HUES64 (cell line): ENCODE measurements at regions not wholly inside any gene's neighbourhood (a gene's known extent, or its start where the extent isn't known, plus 50 kb on each side); places are given as distances from the start of the nearest gene placed in this dataset.

Experiments used
- H3K27ac ChIP-seq: 2 replicates; pipeline ENCODE4 v1.7.0; 2013; ENCODE audit warnings: low read depth, low read length, inconsistent platforms
- H3K27me3 ChIP-seq: 2 replicates; pipeline ENCODE4 v1.6.1; 2013; ENCODE audit warnings: mild to moderate bottlenecking, low read length; ENCODE audit not compliant: insufficient read depth
- H3K36me3 ChIP-seq: 2 replicates; pipeline ENCODE4 v1.6.1; 2013; ENCODE audit warnings: mild to moderate bottlenecking, low read length; ENCODE audit not compliant: insufficient read depth
- H3K4me1 ChIP-seq: 2 replicates; pipeline ENCODE4 v1.6.1; 2013; ENCODE audit warnings: mild to moderate bottlenecking, low read length, moderate library complexity; ENCODE audit not compliant: insufficient read depth
- H3K4me3 ChIP-seq: 2 replicates; pipeline ENCODE4 v1.5.1; 2013; ENCODE audit warnings: mild to moderate bottlenecking, low read length, moderate library complexity
- H3K9ac ChIP-seq: 2 replicates; pipeline ENCODE4 v1.6.1; 2013; ENCODE audit warnings: mild to moderate bottlenecking, low read depth, low read length
- H3K9me3 ChIP-seq: 2 replicates; pipeline ENCODE4 v1.6.1; 2013; ENCODE audit warnings: low read depth, low read length; ENCODE audit not compliant: insufficient read depth
- WGBS: fragments of 150-250, 120-280 bp; methylation state at CpG from one replicate; pipeline ENCODE4 v1.1.7; 2013; ENCODE audit warnings: missing lambda C conversion rate; 5-methylcytosine and 5-hydroxymethylcytosine counted together

DNA sequence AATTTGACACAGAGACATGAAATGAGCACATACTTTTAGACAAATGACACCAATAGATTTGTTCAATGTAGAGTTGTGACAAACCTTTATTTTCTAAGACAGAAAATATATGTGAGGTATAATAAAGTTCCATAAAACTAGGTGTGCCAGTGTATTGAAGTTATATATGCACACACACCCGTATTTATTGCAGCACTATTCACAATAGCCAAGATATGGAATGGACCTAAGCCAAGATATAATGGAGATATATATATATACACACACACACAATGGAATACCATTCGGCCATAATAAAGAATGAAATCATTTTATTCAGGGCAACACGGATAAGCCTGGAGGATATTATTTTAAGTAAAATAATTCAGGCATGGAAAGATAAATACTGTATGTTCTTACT is 1013.5 kb downstream of the KCNT2 start:
- 94% methylated on average over 1 of the region's 3 CpGs for WGBS
- no peak overlapping the region for H3K4me3 ChIP-seq
- H3K27ac ChIP-seq = no peak overlapping the region
- no peak overlapping the region for H3K9ac ChIP-seq
- H3K9me3 ChIP-seq = no peaks in the 10 kb centered on the region
- no peaks in the 10 kb centered on the region for H3K27me3 ChIP-seq
- no peaks in the 10 kb centered on the region for H3K4me1 ChIP-seq
- no peaks in the 10 kb centered on the region for H3K36me3 ChIP-seq

DNA sequence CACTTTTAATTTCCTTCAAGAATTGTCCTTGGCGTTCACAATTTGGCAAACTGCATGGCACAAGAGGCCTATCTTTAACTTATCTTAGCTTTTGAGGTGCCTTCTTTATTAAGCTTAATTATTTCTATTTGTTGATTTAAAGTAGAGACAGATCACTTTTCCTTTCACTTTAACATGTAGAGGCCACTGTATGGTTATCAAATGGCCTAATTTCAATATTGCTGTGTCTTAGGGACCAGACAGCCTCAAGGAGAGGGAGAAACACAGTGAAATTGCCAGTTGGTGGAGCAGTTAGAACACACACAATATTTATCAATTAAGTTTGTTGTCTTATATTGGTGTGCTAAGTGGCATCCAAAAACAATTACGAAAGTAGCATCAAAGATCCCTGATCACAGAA is 1013.9 kb downstream of the KCNT2 start:
- no peaks in the 10 kb centered on the region for H3K27me3 ChIP-seq
- H3K36me3 ChIP-seq = no peaks in the 10 kb centered on the region
- no peak overlapping the region for H3K4me3 ChIP-seq
- H3K4me1 ChIP-seq = no peaks in the 10 kb centered on the region
- H3K9ac ChIP-seq = no peak overlapping the region
- no peak overlapping the region for H3K27ac ChIP-seq
- no peaks in the 10 kb centered on the region for H3K9me3 ChIP-seq
- 96% methylated on average over 1 of the region's 2 CpGs for WGBS

DNA sequence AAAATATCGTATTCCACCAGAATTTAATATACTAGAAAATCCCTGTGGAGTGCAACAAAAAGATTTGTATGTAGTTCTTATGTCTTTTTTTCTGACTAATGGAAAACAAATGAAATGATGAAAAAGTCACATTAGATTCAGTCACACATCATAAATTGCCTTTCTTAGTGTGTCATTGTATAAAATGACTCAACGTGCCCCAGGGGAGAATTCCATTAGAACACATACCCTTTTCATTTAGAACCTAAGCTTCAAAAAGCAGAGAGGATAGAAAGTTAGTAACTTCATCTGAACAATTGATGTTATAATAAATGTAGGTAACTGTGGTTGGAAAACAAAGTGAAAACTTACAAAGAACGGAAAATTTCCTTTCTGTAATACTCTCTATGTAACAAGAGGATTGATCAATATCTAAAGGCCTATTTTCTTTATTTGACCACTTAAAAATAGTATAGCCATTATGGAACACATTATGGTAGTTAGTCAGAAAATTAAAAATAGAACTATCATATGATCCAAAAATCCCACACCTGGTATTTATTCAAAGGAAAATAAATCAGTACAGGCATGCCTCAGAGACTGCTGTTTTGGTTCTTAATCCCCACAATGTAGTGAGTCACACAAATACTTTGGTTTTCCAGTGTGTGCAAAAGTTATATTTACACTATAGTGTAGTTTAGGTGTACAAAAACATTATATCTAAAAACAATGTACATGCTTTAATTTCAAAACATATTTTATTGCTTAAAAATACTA is 1016.1 kb downstream of the KCNT2 start:
- no peaks in the 10 kb centered on the region for H3K27me3 ChIP-seq
- H3K9me3 ChIP-seq = no peaks in the 10 kb centered on the region
- H3K4me3 ChIP-seq = no peak overlapping the region
- H3K9ac ChIP-seq = no peak overlapping the region
- H3K27ac ChIP-seq = no peak overlapping the region
- H3K36me3 ChIP-seq = no peaks in the 10 kb centered on the region
- 40% methylated on average over 1 of the region's 3 CpGs for WGBS
- no peaks in the 10 kb centered on the region for H3K4me1 ChIP-seq

DNA sequence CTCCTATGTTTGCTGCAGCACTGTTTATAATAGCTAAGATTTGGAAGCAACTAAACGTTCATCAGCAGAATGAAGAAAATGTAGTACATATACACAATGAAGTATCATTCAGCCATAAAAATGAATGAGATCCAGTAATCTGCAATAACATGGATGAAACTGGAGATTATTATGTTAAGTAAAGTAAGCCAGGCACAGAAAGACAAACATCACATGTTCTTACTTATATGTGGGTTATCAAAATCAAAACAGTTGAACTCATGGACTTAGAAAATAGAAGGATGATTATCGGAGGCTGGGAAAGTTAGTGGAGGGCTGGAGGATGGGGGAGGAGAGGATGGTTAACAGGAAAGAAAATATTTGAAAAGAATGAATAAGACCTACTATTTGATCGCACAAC is 1017.6 kb downstream of the KCNT2 start:
- Histone ChIP-seq H3K27me3 (no peaks in the 10 kb centered on the region), H3K4me1 (no peaks in the 10 kb centered on the region), H3K4me3 (no peak overlapping the region), H3K27ac (no peak overlapping the region), H3K9me3 (no peaks in the 10 kb centered on the region), H3K9ac (no peak overlapping the region), H3K36me3 (no peaks in the 10 kb centered on the region)
- 100% methylated on average over 3 of the region's 3 CpGs for WGBS

DNA sequence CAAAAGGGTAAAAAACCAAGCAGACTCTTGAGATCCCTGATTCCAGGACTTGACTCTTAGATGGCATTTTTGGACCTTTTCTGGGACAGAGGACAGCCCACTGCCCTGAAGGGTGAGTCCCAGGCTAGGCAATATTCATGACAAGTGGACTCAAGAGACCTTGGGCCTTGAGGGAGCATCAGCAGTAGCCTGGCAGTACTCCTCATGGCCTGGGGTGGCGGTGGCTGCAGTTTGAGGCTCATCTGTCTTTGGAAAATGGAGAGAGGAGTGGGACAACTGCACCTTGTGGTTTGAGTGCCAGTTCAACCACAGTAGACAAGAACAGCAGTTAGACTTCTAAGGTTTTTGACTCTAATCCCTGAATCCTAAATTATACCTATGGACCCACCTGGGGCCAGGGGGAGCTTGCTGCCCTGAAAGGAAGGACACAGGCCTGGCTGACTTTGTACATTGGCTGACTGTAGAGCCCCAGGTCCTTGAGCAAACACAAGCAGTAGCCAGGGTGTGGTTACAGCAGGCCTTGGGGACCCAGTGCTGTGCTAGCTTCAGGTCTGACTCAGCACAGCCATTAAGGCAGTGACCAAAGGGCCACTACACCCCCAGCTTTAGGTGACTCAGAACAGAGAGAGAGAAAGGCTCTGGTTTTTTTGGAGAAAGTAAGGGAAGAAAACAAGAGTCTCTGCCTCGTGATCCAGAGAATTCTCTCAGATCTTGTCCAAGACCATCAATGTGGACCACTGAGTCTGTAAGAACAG is 1023.2 kb downstream of the KCNT2 start:
- H3K9ac ChIP-seq = no peak overlapping the region
- H3K4me1 ChIP-seq = no peaks in the 10 kb centered on the region
- H3K9me3 ChIP-seq = no peaks in the 10 kb centered on the region
- no peak overlapping the region for H3K27ac ChIP-seq
- H3K27me3 ChIP-seq = no peaks in the 10 kb centered on the region
- WGBS = 94% methylated on average over 2 of the region's 2 CpGs
- H3K36me3 ChIP-seq = no peaks in the 10 kb centered on the region
- no peak overlapping the region for H3K4me3 ChIP-seq

DNA sequence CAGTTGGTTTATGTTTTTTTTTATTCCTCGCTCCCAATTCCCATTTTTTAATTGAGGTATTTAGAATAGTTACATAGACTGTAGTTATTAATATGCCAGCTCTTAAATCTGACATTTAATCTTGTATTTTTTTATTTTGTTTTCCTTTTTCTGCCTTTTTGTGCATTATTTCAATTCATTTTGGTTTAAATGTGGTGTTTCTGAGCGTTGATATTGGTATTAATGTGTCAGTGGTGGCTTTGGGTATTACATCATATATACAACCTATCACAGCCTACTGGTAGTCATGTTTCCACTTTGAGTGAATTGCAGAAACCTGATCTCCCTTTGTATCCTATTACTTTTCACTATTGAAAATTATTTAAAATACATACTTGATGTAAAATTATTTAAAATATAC is 1027.3 kb downstream of the KCNT2 start:
- H3K4me3 ChIP-seq = no peak overlapping the region
- H3K9me3 ChIP-seq = no peaks in the 10 kb centered on the region
- no CpG with 5 or more reads among the region's 2 CpGs for WGBS
- no peaks in the 10 kb centered on the region for H3K27me3 ChIP-seq
- H3K36me3 ChIP-seq = no peaks in the 10 kb centered on the region
- H3K9ac ChIP-seq = no peak overlapping the region
- no peaks in the 10 kb centered on the region for H3K4me1 ChIP-seq
- H3K27ac ChIP-seq = no peak overlapping the region

DNA sequence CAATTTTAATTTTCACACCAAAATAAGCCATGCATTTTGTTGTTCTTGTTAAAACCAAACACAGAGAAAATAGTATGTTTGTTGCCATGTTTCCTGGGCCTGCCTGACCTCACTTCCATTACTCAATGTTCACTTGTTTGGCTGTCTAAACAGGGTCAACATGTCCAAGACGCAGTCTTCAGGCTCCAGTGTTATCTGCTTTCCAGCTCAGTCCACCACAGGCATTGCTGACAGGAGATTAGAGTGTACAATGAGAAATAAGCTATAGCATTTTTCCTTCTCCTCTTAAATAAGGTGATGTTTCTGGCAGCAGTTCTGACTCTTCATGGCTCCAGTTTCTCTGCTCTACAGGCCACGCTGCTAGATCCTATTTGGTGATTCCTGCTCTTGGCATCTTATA is 1030.5 kb downstream of the KCNT2 start:
- Histone ChIP-seq H3K4me3 (no peak overlapping the region), H3K9me3 (no peaks in the 10 kb centered on the region), H3K9ac (no peak overlapping the region), H3K27me3 (no peaks in the 10 kb centered on the region), H3K4me1 (no peaks in the 10 kb centered on the region), H3K27ac (no peak overlapping the region), H3K36me3 (no peaks in the 10 kb centered on the region)
- 96% methylated on average over 2 of the region's 2 CpGs for WGBS

DNA sequence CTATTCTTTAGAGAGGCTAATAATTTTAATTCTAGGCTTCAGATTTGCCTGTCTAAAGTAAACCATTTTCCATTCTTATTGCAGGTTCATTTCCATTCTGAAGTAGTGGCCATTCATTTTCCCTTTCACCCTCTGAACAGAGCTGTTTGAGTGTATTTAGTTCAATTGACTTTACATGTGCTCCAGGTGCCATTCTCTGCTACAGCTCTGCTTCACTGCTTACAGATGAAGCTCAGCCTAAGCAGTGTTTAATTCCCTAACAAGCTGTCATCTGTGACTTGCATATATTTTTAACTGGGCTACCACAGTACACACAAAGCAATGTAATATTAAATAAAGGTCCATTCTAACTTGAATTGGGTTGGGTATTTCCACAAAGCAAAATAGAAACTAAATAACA is 1031.6 kb downstream of the KCNT2 start:
- Histone ChIP-seq H3K27ac (no peak overlapping the region), H3K9ac (no peak overlapping the region), H3K4me3 (no peak overlapping the region), H3K36me3 (no peaks in the 10 kb centered on the region), H3K9me3 (no peaks in the 10 kb centered on the region), H3K27me3 (no peaks in the 10 kb centered on the region), H3K4me1 (no peaks in the 10 kb centered on the region)

DNA sequence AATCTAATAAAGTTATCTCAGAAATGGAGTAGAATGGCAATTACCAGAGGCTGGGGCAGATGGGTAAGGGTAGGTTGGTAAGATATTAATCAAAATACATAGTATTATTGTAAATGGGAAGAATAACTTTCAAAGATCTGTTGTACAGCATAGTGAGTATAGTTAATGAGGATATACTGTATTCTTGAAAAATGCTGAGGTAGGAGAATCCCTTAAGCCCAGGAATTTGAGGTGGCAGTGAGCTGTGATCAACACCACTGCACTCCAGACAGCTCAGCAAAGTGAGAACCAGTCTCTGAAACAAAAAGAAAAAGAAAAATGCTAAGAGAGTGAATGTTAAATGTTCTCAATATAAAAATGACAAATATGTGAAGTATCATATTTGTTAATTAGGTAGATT is 1033.7 kb downstream of the KCNT2 start:
- Histone ChIP-seq H3K4me1 (no peaks in the 10 kb centered on the region), H3K36me3 (no peaks in the 10 kb centered on the region), H3K9me3 (no peaks in the 10 kb centered on the region), H3K9ac (no peak overlapping the region), H3K27ac (no peak overlapping the region), H3K4me3 (no peak overlapping the region), H3K27me3 (no peaks in the 10 kb centered on the region)

DNA sequence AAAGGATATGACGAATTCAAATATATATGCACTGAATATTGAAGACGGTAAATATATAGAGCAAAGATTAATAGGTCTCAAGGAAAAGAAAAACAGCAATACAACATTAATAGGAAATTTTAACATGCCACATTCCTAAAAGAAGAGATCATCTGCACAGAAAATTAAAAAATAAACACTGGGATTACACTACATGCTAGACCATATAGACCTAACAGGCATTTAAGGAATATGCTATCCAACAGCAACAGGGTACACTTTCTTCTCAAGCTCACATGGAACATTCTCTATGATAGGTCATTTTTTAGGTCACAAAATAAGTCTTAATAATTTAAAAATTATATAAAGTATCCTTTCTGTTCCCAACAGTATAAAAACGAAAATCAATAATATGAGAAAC is 1038.3 kb downstream of the KCNT2 start:
- Histone ChIP-seq H3K9me3 (no peaks in the 10 kb centered on the region), H3K27ac (no peak overlapping the region), H3K4me3 (no peak overlapping the region), H3K36me3 (no peaks in the 10 kb centered on the region), H3K4me1 (no peaks in the 10 kb centered on the region), H3K9ac (no peak overlapping the region), H3K27me3 (no peaks in the 10 kb centered on the region)
- WGBS = no CpG with 5 or more reads among the region's 3 CpGs

DNA sequence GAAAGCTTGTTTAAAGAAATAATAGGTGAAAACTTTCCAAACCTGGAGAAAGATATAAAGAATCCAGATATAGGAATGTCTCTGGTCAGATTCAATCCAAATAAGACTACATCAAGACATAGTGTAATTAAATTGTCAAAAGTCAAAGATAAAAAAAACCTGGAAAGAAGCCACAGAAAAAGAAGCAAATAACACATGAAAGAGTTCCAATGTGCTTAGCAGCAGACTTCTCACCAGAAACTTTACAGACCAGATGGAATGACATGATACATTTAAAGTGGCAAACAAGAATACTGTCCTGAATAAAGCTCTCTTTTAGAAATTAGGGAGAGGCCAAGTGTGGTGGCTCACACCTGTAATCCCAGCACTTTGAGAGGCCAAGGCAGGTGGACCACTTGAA is 1039.9 kb downstream of the KCNT2 start:
- Histone ChIP-seq H3K9ac (no peak overlapping the region), H3K27me3 (no peaks in the 10 kb centered on the region), H3K36me3 (no peaks in the 10 kb centered on the region), H3K4me3 (no peak overlapping the region), H3K27ac (no peak overlapping the region), H3K4me1 (no peaks in the 10 kb centered on the region), H3K9me3 (no peaks in the 10 kb centered on the region)
